Putamen (tissue), 1 donor: ENCODE measurements at regions not wholly inside any gene's neighbourhood (a gene's known extent, or its start where the extent isn't known, plus 50 kb on each side); places are given as distances from the start of the nearest gene placed in this dataset.

ENCODE experiments used
- DNase-seq: peaks from one replicate; pipeline ENCODE4 v3.0.0-alpha.2; 2016; ENCODE audit warnings: low spot score

DNA sequence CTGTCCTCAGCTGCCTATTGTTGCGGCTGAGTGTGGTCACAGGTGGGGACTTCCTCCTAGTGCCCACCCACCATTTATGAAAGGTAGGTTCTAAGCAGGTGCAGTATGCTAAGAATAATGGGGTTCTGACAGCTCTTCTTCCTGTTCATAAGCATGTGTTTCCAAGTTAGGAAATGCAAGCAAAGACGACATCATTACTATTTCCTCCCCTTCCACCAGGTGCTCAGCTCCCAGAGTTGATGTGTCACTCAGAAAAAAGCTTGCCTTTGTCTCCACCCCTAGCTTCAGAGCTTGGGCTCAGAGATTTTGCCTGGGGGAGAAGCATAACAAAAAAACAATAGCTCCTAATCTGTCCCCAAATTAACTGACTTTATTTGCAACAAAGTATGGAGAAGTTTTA lies 1076.7 kb downstream of the NR2F1-AS1 start:
- no peak for DNase-seq

DNA sequence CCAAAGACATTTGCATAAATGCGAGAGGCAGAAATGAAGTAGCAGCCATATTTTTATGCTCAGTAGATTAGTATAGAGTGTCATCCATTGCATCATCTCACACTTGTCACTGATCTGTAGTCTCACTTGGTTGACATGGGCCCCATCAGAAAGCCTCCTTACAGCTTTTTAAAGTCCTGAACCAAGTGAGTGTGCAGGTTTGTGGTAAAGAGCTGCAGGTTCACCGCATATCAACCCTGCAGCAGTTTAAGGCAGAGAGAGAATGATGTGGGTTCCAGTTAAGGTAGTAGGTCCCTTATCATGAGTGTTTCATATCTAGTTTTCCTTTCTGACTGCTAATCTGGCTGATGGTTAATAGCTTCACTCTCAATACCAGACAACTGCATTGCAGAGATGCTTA lies 1080.3 kb downstream of the NR2F1-AS1 start:
- no peak for DNase-seq

DNA sequence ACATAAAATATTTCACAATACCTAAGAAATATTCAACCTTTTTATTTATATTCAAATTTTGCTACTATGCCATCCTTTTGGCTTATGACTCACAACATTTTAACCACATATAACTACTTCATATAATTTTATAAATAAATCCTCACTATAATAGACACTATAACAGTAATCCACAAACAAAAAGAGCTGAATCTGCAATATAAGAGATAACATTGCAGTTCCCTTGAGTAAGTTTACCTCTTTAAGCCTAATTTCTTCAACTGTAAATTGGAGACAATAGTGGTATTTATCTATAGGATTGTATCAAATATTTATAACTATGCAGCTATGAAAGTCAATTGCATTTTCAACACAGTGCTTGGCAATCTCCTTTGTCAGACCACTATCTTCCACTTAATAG lies 1084.5 kb downstream of the NR2F1-AS1 start:
- no peak for DNase-seq

DNA sequence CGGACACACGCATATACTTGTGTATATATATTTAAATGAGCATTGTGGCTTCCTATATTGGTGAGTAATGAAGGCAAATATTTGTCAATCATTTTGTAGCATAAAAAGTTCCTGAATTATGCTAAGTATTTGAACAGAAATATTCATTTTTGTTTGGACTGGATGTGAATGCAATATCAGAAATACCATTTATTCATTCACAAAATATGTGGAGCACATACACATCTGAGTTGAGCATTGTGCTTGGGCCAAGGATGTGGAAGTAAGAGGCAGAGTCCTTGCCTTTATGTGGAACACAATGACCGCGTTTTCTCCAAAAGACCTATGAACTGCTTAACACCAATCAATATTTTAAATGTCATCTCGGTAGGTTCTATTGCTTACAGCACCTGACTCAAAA lies 1086.5 kb downstream of the NR2F1-AS1 start:
- DNase-seq = no peak

DNA sequence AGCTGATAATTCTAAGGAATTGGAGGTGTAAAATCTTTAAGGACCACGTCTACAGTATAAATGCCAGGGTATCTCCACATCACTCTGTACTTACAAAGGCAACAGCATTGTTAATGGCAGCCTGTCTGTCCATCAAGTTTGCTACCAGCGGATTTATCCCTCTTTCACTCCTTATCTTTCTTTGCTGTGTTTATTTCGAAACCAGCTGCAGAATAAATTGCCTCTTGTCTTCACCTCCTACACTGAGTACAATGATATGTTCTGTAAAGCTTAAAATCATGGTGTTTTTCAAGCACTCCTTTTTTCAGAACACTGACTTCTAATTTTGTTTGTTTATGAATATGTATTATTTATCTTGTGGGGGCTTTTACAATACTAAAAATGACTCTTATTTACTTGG lies 1088.1 kb downstream of the NR2F1-AS1 start:
- DNase-seq = no peak

DNA sequence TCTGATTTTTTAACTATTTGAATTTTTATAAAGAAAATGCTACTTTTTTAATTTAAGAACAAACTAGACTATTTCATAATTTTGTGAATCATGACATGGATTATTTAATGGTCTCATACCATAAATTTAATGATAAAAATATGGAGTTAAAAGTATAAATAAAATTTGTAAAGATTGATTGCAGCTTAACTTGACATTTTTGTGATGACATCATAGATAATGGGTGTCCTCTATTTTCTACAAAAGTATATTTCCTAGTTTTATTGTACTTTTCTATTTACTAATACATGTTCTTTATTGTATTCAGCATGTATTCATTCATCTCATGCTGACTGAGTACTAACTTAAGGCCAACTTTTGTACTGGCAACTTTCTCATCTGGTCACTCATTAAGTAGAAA lies 1096.5 kb downstream of the NR2F1-AS1 start:
- no peak for DNase-seq

DNA sequence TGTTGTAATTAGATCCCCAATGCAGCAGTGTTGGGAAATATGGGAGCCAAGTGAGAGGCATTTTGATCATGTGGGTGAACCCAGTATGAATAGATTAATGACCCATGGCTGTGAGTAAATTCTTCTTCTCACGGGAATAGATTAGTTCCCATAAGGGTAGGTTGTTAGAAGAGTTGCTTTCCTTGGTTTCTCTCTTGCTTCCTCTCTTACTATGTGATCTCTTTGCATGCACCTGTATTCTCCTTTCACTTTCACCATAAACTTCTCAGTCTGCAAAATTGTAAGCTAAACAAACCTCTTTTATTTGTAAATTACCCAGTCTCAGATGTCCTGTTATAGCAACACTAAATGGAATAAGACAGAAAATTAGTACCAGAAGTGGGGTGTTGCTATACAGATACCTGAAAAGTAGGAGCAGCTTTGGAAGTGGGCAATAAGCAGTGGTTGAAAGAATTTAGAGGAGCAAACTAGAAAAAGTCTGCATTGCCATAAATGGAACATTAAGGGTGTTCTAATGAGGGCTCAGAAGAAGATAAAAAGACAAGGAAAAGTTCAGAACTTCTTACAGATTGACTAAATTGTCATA lies 1090.0 kb upstream of the ARRDC3 start:
- DNase-seq = no peak

DNA sequence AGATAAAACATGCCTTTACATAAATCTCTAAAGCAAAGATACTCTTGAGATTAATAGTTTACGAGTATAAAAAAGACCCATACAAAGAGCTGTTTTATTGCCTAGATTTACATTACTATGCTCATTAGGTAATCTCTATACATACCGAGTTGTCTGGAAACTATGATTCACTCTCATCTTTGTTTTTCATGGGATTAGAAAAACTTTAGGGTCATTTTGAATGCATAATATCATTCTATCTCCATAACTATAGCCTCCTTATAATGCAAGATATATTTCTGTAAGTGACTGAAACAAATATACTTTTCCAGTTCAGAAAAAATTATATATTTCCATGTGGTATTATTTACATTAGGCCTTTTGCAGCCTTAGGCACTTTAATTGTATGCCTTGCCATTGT lies 1088.7 kb upstream of the ARRDC3 start:
- DNase-seq = no peak

DNA sequence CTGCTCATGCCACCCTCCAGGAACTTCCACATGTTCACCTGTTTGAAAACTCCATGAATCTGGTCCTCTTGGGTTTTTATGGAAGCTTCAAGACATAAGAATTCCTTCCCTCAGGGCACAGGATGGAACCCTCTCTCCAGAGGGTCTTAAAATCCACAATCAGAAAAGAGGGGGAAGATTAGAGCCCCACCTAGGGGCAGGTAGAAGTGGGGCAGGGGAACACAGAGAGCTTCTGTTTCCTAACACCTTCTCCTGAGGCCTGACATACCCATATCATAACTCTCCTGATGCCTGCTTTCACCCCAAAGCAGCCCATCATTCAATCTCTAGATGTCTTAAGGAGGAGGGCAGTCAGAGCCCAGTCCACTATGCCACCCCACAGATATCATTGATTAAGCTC lies 1087.7 kb upstream of the ARRDC3 start:
- no peak for DNase-seq

DNA sequence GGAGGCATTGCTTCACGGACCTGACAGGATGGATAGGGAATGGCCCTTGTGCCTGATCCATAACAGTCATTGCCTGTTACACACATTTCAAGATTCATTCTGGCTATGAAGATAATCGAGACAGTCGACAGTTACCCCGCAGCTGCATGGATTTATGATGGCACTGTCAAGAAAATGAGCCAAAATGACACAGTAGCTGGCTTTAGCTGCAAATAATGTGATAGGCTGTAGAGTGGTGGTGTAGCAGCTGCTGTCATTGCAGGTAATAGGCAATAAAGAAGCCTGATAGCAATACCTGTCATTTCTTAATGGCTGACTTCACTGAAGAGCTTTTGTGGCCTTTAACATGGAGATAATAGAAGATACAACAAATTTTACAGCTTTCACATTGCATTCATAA lies 1085.2 kb upstream of the ARRDC3 start:
- DNase-seq = no peak

DNA sequence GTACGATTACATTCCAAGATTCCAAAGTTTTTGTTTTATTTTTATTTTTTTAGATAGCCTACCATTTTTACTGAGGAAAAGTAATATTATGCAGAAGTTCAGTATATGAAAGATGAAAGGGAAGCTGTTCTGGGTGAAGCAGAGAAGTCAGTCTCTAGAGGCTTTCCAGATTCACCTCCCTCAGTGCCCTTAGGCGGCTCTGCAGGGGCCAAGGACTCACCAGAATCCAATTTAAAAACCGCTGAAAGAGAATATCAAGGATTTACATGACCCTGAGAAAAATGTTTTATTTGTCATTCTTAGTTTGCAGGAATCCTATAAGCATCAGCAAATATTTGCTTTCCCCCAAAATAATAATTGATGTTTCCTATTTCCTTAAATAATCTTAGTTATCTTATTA lies 1084.6 kb upstream of the ARRDC3 start:
- DNase-seq = no peak

DNA sequence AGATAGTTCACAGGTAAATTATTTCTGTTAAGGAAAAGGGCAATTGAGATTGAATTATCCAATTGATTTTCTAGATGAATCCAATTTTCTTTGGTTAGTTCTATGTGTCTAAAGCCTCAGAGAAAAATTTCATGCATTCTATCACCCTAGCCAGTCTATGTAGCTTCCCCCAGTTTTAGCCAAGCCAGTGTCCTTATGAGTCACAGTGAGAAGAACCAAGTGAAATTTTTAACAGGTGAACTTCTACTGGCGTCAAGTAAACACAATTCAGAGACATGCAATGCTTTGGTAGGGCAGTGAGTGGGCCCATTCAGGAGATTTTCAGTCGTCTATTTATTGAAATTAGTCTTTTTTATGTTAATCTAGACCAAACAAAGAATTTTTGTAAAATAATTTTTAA lies 1077.4 kb upstream of the ARRDC3 start:
- DNase-seq = no peak

DNA sequence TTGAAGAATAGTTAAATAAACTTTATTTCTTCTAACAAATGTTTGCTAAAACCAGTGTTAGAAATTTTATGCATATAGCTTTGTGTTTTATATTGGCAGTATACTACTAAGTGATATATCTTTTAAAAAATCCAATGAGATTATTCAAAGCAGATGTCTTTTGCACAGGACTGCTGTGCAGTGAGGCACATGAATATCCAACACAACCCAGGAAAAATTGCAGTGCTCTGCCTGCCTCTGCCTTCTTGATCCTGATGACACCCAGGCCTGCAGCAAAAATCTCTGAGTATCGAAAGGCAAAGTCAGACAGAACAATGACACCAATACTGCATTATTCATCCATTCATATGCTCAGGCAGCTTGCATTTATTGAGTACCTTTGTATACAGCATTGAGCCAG lies 1076.5 kb upstream of the ARRDC3 start:
- DNase-seq = no peak

DNA sequence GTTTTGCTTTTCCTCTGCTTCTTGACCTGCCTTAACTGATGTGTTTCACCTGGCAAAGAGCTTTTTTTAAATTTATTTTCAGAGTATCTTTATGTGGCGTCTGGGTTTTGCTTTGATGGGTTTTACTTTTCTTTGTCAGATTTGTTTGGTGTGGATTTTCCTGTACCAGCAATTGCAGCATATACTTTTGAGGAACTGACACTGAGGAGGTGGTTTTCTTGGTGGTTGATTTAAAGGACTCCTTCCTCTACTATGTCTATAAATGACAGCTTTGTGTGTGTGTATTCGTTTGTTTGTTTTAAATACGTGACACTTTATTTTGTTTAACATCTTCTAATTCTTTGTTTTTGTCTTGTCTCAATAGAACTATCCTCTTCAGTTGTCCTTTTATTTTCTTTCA lies 1071.9 kb upstream of the ARRDC3 start:
- no peak for DNase-seq

DNA sequence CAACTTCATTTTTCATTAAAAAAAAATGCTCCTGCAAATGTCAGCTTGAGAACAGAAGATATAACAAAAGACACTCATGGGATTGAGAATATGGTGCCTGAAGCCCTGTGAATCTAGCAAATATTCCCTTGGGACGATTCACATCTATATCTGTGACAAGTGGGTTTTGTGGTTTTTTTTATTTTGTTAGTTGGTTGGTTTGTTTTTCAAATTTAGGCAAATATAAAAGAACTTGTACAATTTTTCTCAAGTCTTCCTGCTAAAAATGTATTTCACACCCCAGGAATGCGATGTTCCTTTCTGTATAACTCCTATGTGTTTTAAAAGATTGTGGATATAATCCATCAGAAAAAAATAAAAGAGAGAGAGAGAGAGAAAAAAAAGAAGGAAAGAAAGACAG lies 1061.8 kb upstream of the ARRDC3 start:
- DNase-seq = no peak

DNA sequence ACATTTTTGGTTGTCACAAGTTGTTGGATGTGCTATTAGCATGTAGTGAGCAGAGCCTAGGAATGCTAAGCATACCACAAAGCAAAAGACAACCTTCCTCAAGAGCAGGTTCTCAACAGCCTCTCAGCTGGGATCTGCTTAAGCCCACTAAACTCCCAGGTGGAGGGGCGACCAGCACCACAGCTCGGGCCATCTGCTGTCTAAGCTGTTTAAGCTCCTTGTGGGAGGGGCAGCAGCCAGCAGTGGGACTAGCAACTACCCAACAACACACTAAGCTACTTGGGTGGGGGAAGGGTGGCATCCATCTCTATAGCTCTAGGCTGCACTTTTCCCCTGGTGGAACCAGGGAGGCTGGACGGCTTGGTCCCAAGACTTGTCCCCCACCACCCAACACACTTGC lies 1052.7 kb upstream of the ARRDC3 start:
- DNase-seq = no peak

DNA sequence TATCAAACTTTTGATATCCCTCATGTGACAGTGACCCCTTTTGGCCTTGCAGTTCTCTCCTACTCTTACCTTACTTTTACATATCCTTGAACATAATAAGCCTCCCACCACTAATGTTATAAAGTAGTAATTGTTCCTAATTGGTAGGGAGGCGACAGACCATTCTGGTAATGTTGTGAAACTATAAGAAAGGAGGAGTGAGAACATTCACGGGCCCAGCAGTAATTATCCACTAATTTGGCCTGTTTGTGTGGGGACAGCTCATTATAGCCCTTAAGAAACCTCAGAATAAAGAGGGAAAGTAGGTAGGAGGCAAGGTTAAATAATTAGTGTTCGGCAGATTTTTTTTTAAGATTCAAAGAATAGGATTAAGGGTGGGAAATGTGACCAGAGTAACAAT lies 1046.5 kb upstream of the ARRDC3 start:
- DNase-seq = no peak

DNA sequence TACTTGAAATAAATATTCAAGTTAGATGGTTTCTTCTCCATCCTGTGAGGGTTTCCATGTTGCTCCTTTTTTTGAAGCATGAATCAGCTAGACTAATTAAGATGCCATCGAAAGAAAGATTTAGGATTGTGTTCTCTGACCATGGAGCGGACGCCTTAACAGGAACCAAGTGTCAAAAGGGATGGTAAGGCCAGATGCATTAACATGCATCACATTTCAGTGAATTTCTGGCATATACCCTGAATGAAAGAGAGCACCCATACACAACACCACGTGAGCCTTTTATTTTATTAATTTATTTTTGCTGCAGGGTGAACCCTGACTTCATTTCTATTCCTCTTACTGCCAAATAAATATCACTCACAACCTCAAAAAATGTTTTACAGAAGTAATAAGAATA lies 1045.3 kb upstream of the ARRDC3 start:
- no peak for DNase-seq

DNA sequence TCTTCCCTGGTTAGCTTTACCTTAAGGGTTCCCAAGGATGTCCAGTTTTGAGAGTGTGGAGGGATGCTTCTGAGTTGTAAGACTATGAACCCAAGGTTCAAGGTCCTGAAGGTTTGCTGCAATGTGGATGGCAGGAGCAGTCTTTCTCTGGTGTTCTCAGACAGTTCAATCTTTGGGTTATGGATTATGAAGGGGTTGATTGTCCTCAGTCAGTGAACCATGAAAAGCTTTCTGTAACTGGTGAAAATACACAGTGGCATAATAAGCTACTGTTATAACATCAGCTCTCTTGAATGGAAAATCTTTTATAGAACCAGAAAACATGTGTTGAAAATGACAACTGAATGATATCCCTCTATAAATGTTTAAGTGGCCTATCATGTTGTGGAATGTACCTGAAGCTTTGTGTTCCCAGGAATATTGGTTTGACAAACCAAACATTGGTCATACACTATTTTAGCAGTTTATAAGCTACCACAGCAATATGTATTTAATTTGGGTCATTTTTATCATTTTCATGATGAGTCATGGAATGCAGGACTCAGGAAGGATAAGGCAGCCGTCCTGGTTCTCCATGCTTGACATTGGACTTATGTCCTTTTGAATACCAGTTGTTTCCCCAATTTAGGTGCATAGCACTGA lies 1041.8 kb upstream of the ARRDC3 start:
- no peak for DNase-seq

DNA sequence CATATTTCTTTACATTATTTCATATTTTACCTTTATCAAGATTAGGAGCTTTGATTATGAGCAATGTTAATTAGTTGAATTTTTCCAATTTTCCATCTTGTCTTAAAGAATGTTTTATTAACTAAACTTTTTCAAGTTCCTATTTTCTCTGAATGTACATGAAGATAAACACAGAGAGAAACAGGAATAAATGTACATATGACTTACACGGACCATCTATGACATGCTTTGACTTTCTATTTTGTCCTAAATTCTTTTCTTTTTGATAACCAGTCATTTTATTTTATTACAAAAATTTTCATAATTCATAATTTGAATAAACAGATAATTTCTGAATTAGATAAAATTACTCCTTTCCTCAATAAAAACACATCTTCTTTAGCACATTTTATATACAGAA lies 1038.8 kb upstream of the ARRDC3 start:
- DNase-seq = no peak

DNA sequence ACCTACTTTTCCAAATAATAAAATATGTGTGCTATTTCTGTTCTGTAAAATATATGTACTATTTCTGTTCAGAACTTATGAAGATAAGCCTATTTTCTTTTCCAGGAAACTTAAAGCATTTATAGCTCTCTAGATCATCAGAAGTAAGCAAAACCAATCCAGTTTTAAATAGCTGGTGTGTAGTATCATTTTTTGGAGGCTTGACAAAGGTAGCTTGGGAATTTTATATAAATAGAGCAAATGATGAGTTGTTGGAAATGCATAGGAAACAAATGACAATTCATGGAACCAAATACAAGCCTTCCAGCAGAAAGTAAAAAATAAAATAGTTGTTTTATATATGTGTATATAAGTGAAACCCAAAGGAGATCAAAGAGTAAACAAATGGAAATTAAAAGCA lies 1038.1 kb upstream of the ARRDC3 start:
- no peak for DNase-seq

DNA sequence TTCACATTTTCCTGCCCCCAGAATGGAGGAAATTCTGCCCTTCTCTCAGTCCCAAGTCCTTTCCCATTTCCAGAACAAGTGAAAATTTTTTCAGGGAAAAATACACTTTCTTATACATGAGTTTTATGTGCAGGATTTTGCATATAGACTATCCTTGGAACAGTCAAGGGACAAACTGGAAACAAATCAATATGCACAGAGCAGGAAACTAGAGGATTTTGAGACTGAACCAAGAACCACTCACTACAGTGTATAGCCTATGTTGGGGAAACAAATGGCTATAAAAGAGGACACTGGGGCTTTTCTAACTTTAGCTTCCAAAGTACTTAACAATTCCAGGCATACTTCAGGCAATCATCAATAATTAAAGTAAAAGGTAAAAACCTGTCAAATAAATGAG lies 1036.1 kb upstream of the ARRDC3 start:
- no peak for DNase-seq

DNA sequence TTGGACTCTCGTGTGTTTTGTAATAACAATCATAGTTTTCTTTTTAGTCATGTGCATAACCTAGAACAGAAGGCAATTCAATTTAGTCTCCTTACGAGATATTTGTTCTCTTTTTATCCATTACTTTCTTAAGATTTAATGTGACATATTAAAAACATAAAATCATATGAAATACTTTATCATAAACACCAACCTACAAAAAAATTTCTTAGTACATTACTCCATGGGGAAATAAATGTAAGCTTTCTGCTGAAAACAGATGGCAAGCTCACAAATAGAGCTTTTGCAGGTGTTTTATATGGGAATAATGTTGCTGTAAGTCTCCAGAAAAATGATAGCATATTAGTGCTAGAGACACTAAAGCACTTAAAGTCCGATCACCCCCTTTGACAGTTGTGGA lies 1035.2 kb upstream of the ARRDC3 start:
- no peak for DNase-seq

DNA sequence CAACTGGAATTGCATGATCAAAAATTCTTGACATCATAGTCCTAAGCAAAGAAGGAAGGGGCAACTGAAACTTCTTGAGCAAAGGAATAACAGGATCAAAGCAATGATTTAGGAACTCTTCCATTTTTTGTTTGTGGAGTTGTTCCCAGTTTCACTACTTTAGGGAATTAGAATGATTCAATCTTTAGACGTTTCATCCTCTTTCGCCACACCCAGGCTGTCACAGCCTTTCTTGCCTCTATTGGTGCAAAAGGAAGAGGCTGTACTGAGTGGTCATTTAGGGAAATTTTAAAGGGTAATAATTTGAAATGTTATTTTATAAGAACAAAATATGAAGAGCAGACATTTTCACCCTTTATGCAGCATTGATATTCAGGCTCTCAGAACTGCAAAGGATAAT lies 1026.0 kb upstream of the ARRDC3 start:
- DNase-seq = no peak
